Amniotic epithelial cell (primary cell): ENCODE measurements at regions not wholly inside any gene's neighbourhood (a gene's known extent, or its start where the extent isn't known, plus 50 kb on each side); places are given as distances from the start of the nearest gene placed in this dataset.
"Not testable (repeated sequence)": the region's sequence is repeated elsewhere in the genome, so short reads cannot be mapped to it uniquely, and the experiment has no call there.

Experiments used
- DNase-seq: peaks from one replicate; pipeline ENCODE4 v3.0.0-alpha.2; 2010; ENCODE audit warnings: low read depth

DNA sequence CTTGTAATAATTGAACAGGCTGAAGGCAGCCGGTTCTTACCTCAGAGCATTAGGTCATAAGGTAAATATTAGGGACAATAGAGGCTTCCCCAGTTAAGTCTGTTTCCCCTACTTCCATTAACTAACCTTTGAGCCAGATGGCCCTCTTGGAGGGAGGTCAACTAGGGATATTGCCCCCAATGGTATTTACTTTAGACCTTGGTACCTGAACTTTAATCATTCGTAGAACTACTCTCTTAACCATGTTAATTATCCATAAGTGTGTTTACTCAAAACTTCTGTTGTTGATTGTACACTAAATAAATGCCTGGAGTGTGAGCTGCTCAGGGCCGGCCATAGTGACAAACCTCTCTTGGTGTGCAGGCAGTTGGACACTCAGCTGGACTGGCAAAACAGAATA, 1843.5 kb upstream of the AGA start:
- no peak for DNase-seq

DNA sequence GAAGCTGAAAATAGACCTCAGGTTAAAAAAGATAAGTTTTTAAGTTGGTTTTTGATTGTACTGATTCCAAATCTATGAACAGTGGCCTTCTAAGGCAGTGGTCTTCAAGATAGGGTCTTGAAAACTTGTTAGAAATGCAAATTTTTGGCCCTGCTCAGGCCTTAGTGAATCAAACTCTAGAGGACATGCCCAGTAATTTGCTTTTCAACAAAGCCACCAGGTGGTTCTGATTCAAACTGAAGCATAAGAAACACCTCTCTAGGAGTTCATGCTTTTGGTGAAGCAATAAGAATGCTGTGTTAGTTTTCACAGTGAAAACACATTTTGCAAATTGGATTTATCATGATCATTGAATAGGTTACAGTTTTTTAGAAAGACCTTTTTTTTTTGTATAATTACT, 1849.4 kb upstream of the AGA start:
- no peak for DNase-seq

DNA sequence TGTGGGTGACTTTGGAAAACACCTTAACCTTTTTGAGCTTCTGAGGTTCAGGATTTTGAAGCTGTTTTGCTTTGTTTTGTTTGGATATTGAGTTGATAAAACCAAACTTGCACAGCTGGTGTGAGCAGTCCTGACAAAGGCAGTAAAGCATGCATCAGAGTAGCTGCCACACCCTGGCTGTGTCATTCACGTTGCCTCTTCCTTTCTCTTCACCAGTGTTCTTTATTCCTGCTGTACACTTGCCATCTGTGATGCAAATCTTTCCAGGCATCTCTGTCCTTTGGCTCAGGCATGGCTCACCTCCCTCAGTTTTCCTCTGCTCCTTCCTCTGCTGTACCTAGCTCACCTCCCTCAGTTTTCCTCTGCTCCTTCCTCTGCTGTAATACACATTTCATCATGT, 1850.2 kb upstream of the AGA start:
- DNase-seq, result no peak

DNA sequence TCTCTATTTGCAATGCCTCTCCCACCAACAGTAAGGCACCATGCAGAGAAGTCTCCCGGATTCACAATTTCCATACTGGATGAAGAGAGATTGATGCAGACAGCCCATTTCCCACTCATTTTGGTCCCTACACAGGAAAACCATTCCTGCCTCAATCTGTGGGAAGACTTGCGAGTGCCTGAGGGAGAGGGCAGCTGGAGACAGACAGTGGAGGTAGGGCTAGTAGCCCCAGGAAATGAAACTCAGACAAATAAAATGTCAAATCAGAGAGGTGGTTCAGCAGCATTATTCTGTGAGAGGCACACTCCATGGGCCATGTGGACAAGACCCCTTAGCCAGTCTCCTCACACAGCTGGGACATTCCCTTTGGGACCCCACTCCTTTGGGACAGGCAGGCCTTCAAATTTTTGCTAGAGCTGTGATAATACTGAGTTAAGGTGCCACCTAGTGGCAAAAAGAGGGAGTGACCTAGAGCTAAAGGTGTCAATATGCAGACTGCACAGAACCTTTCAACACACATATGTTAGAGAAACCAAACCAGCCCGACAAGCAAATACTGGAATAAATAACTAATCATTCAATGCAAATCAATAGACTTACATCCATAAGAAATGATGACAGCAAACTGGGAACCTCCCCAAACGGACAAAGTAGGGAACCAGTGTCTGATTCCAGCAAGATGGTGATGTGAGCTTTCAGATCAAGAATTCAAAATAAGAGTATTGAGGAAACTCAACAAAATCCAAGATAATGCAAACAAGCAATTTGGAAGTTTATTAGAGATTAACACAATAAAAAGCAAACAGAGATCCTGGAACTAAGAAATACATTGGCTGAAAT, 1865.3 kb upstream of the AGA start:
- DNase-seq, result peak; percentile 6

DNA sequence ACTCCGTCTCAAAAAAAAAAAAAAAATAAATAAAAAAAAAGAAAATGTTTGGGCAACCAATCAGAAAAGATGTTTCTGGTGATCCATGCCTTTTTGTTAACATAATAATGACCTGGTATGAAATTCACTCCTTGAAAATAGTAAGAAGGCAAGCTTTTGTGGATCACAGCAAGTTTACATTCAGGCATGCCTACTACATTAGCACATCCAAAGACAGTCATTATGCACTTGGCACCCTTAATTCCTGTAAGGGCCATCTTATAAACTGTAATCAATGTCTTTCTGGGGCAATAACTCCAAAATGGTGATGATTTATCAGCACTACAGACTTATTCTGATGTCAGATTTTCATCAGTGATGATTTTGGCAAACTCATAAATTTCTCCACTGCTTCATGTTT, 1871.6 kb upstream of the AGA start:
- DNase-seq, result no peak

DNA sequence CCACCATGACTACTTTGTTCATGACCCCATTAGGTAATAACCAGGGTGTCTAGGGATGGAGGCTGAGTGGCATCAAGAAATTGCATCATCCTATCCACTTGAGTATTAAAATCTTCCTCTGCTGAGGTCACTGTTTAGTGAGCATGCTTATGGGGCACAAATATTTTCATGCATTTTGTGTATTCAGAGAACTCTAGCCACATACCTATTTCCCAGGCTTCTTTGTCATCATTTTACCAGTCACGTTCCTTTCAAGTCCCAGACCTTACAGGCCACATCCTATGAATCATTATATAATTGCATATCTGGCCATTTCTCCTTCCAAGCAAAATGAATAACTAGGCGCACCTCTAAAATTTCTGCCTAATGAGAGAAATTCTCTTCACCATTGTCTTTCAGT, 1882.9 kb upstream of the AGA start:
- DNase-seq, result no peak

DNA sequence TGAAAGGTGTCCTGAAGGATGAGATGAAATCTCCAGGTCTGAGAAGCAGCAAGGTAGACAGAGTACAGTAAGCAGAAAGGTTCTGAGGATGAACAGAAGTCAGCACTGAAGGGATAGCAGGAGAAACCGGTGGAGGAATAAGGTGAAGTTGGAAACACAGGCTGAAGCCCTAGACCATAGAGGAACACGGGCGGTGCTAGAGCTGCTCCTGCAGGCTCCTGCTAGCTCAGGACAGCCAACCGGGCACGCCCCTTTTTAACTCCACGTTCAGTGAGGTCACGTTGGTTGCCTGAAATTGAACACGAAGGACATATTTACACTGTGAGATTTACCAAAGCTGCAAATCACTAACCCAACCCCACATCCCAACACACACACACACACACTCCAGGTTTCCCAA, 1886.4 kb upstream of the AGA start:
- DNase-seq, result no peak

DNA sequence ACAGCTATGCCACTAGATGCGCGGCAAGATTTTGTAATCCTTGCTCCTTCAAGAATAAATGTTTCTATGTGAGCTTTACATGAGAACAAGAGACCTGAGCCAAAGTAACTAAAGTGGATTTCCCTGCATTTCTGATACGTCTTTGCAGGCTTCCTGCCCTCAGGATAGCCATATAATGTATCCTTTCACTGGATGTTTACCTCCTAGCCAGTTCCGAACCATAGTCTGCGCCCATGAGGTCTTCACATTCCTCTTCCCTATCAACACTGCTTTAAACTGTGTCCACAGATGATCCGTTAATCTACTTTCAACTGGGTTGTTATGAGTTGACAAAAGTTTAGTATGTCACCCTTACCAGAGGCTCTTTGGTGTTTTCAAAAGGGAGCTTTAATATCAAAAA, 1889.1 kb upstream of the AGA start:
- DNase-seq, result no peak

DNA sequence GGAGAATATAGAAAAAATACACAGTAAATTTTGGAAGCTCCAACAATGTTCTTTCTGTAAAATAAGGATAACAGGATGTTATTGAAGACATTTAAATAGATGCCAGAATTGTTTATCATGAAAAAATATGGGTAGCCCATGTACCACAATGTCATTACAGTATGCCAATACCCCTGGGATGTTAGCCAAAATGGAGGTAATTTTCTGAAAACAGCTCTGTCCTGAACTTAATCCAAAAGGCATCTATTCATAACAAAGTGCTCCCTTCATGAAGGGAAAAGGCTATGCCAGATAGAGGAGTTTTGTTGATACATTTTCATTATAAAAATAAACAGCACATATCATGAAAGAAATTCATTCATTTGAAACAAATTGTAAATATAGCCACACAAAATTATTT, 1902.6 kb upstream of the AGA start:
- DNase-seq, result no peak

DNA sequence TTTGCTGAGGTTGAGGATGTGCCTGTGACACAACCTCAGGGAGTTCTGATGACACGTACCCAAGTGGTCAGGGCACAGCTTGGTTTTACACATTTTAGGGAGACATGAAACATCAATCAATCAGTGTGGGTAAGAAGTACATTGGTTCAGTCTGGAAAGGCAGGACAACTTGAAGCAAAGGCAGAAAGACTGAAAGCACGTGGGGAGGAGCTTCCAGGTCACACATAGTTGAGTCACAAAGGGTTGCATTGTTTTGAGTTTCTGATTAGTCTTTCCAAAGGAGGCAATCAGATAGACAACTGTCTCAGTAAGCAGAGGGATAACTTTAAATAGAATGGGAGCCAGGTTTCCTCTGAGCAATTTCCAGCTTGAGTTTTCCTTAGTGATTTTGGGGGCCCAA, 1910.0 kb upstream of the AGA start:
- no peak for DNase-seq

DNA sequence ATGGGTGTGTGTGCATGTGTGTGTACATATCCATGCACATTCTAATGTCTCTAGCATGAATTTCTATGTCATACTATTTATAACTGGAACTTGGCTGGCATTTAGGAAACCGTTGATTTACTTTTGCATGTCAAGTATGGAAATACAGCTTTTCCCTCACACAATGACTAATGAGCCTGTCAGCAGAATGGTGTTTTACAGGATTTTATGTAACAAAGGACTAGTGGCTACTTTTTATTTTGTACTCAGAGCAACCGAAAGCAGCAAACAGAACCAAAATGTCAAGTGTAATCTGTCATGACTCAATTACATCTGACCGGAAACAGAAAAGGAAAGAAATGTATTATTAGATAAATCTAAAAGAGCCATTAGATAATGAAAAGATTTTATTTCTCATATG, 1911.5 kb upstream of the AGA start:
- no peak for DNase-seq

DNA sequence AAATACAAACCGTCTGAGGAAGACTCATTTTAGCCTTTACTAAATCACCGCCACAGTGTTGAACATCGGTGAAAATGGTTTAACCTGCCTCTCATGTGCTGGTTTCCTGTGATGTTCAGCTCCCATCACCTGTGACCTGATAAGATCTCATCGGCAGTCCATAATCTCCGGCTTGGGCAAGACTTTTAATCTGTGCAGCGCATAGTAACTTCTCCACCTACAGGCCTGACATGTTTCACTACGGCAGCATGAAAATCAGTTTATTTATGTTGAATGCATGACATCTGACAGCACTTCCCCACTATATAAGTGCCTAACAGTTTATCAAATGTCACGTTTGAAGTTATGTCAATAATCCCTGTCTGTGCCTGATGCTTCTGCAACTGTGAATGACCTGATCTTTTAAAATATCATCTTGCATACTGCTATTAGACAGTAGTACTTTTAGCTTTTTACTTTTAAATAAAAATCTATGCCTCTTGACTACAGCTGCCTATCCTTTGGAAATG, 1919.8 kb upstream of the AGA start:
- DNase-seq, result no peak

DNA sequence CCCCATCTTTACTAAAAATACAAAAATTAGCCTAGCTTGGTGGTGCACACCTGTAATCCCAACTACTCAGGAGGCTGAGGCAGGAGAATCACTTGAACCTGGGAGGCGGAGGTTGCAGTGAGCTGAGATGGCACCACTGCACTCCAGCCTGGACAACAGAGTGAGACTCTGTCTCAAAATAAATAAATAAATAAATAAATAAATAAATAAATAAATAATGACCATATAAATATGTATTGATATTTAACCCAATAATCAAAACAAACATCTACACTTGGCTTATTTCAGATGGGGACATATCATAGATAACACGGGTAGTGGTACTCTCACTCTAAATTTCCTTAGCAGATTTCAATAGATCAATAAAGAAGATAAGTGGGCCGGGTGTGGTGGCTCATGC, 1923.7 kb upstream of the AGA start:
- not testable (repeated sequence) for DNase-seq

DNA sequence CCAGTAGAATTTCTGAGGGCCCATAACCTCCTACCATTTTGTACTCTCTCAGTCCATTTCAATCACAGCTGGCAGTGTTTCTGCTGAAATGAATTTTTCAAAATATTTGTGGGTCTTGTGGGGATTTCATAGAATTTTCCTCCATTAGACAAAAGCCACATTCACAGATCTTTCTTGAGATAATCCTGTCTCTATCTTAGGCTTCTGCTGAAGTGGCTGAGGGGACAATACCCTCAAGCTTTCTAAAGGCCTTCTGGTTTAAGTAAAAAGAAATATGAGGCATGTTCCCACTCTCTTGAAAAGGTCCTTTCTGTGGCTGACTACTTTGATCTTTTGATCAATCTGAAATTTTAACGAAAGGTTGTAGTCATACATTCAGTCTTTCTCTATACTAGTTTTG, 1930.0 kb upstream of the AGA start:
- no peak for DNase-seq

DNA sequence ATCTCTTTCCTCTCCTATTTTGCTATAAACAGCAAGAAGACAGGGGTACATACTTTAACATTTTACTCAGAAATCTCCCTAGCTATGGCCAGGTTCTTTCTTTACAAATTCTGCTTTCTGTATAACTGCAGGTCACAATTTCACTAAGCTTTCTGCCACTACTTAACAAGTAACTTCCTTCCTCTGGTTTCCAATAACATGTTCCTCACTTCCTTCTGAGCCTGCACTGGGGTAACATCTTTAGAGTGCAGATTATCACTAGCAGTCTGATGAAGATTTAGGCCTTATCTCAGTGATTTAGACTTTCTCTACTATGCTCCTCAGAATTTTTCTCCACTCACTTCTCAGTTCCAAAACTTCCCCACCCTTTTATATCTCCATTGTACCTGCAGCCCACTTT, 1930.5 kb upstream of the AGA start:
- no peak for DNase-seq

DNA sequence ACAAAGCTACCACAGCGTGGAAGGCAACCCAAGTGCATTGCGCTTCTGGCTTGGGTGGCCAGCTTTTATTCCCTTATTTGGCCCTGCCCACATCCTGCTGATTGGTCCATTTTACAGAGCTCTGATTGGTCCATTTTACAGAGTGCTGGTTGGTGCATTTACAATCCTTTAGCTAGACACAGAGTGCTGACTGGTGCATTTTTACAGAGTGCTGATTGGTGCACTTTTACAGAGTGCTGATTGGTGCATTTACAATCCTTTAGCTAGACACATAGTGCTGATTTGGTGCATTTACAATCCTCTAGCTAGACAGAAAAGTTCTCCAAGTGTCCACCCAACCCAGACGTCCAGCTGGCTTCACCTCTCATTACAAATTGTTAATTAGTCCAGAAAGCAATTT, 1936.6 kb upstream of the AGA start:
- DNase-seq, result not testable (repeated sequence)

DNA sequence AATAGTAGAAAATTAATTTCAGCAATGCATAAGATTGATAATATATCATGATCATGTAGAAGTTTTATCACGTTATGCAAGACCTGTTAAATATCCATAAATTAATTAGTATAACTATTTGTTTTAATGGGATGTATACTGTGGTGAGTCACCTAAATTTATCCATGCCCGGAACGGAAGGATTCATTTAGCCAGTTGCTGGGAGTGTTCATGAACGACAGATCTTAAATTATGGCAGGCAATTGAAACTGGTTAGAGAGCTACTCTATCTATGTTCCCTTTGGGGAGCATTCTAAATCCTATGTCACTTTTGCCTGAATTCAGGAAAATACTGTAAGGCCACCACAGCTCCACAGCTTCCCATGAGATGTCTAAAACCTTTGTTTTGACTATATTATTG, 1950.5 kb upstream of the AGA start:
- DNase-seq, result no peak

DNA sequence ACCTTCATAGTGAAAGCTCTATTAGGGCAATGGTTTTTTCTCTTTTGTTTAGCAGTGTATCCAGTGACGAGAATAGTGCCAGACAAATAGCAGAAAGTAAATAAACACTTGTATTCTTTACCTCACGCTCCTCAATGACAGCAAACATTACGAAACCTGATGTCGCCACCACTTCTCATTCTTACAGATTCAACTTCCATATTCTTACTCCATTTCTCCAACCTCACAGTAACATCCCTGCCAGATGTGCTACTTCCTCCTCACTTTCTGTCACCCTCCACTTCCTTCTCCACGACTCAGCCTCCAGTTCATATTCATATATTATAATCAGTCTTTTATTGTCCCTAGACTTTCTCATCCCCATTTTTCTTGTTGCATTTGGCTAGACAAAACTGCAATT, 1956.2 kb upstream of the AGA start:
- DNase-seq, result no peak

DNA sequence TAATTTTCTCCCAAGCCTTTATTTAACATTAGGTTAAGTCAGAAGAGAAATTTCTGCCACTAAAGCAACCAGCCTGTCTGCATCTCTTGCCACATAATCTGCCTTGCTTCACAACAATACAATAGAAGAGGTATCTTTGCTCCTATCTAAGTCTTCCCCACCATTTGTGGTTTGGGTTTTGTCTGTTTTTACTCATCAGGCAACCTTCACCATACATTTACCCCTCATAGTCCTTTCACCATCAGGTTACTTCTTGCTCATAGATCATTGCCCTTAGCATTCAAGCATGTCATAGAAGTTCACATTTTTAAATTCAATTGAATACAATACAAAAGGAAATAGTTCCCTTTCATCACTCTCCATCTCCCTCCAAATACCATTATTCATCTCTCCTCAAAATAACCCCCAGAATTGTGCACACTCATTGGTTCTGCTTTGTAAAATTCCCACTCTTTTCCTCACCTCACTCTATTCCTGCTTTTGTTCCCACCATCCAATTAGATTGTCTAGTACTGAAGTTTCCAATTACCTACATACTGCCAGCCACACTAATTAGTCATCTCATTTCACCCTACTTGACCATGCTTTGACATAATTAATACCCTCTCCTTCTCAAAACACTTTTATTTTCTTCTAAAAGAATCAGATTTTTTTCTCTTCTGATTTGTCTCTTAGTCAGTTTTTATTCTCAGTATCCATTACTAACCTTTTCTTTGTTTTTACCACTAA, 1957.0 kb upstream of the AGA start:
- no peak for DNase-seq

DNA sequence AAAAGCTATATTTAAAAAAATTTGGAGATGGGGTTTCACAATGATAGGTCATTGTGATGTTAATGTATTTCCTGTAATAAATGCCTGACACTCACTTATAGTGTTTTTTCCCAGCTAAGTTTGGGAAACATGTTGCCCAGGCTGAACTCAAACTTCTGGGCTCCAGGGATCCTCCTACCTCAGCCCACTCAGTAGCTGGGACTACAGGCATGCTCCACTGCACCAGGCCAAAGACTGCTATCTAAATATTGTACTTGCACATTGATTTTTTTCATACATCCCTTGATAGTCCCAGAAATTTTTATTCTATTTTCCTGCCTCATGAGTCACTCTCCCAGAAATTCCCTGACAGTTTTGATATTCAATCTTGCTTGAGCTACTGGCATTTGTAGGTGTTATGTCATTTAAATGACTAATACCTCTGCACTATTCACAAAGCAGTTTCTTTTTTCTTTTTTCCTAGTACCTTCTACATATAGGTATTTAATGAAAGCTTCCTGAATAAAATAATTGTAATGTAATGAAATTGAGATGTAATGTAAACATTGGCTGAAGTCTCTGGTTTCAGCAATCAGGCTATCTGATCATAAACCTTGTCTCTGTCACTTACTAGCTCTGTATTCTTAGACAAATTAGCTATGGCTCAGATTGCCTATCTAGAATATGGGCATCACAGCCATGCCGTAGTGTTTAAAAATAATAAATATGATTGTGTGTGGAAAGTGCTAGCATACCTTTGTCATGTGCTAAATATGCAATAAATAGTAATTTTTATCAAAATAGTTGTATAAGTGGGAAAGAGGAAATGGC, 1973.0 kb upstream of the AGA start:
- no peak for DNase-seq

DNA sequence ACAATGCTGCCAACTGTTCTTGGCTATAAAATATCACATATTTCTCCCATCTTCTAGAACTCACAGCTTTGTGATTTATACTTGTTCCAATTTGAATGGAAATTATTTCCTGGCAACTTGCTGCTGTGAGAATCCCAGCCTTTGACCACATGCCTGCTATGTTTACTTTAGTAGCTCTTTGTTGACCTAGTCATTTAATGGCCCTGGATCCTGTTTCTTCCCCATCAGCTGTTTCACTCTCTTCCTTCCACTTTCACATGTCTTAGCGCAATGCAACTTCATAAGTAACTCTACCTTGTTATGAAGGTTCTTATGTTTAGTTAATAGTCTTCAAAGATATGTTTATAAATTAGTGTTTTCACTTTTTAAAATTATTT, 1973.6 kb upstream of the AGA start:
- no peak for DNase-seq

DNA sequence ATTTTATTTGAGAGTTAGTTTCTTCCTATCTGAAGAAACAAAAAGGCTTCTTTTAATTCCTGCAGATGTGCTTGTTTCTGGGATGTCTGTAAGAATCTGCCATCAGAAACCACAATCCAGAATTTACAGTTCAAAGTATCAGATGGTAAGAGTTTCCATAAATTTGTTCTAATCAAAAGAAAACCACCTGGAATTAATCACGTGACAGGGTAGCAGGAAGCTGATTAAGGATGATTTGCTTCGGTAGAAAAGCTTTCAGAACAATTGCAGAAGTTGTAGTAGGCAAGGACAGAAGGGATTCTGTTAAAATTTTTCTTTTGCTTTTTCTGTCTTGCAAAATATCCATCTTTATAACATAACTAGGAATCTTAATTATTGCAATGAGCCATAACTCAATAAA, 1975.1 kb upstream of the AGA start:
- DNase-seq, result no peak

DNA sequence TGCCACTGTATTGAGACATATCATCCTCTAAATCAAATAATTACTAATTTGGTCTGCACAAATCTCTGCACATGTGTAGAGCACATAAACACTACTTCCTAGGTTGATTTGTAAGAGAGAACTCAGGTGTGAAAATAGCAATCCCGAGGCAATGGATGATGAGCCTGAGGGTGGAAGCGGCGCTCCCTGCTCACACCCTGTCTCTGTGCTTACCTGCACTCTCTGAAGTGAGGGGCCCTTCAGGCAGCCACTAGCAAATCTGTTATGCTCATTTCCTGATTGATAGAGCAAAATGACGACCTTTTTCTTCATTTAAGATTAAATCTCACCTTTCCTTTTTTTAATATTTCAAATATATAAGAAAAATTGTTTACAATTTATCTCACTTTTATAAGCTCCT, 1995.7 kb upstream of the AGA start:
- DNase-seq, result no peak
